Middle frontal gyrus (tissue), 1 donor: ENCODE measurements at regions not wholly inside any gene's neighbourhood (a gene's known extent, or its start where the extent isn't known, plus 50 kb on each side); places are given as distances from the start of the nearest gene placed in this dataset.
"Not testable (repeated sequence)": the region's sequence is repeated elsewhere in the genome, so short reads cannot be mapped to it uniquely, and the experiment has no call there.

ENCODE experiments used
- DNase-seq: peaks from one replicate; pipeline ENCODE4 v3.0.0-alpha.2; 2015; ENCODE audit warnings: low spot score; ENCODE audit errors: extremely low spot score

DNA sequence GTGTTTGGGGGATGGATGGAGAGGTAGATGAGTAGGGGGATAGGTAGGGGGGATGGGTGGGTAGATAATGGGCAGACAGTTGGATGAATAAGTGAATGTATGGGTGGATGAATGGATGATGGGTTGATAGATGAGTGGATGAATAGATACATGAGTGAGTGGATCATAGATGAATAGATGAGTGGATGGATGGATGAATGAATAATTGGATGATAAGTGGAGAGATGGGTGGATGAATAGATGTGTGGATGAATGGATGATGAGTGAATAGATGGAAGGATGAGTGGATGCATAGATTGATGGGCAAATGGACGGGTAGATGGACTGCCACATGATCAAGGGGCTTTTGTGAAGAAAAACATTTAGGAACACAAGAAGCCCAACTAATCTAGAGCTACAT, 133.3 kb upstream of the F3 start:
- no peak for DNase-seq

DNA sequence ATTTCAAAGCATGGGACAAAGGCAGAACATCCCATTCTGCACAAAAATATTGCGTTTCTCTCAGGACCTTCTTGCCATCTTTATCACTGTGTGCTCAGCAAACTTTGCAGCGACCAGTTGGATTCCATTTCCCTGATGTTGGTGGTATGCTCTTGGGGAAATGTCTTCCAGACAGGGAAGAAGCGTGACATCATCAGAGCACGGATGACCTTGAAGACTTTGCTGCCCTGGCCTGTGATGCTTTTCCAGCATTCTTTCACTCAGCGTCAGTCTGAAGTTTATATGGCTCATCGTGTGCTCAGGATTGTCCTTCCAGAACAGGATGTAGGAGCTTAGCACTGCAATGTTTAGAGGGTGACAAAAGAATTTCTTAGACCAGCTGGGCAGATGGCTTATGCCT, 131.4 kb upstream of the F3 start:
- no peak for DNase-seq

DNA sequence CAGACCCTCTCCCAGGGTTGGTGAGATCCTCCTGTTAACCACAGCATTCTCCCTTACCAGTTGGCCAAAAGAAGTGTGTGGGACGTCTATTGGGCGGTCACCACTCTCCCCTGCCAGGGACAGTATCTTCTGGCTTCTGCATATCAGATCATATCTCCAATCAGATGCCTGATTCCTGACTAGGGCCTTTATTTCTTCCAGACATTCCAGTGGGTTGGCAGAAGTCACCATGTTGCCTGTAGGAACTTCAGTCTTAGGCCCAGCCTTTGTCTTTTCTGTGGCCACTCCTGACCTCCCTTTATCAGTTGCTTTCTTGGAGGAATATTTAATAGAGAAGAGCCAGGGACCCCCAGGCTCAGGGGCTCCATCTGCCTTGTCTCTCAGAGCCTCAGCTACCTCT, 130.4 kb upstream of the F3 start:
- no peak for DNase-seq

DNA sequence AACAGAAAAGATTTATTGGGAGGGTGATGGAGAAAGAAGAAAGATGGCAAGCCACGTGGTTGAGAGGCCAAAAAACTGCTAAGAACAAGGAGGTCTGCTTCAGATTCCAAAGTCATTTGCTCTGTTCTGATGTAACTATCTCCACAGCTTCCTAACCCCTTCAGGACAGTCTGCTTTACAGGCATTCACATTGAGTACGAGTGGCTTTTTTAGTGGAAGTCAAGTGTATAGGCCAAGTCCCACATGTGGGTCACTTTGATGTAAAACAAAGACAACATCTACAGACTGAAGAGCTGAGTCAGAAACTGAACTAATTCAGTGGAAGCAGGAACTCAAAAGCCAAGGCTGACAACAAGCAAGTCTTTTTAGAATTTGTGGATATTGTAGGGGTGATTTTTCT, 128.7 kb upstream of the F3 start:
- no peak for DNase-seq

DNA sequence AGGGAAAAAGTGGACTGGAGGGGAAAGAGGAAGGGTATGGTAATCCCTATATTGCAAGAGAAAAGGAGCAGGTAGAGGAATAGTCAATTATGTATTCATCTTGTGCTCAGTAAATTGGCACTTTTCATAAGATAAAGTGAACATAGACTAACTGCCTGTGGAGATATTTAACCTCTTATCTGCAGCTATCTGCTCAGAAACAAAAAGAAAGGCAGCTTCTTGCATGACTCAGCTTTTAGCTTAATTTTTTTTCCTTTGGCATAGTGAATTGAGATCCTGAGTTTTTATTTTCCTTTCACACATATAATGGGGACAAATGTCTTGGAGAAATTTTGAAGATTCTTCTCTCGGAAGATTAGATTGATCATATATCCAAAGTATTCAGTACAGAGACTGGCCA, 127.6 kb upstream of the F3 start:
- no peak for DNase-seq

DNA sequence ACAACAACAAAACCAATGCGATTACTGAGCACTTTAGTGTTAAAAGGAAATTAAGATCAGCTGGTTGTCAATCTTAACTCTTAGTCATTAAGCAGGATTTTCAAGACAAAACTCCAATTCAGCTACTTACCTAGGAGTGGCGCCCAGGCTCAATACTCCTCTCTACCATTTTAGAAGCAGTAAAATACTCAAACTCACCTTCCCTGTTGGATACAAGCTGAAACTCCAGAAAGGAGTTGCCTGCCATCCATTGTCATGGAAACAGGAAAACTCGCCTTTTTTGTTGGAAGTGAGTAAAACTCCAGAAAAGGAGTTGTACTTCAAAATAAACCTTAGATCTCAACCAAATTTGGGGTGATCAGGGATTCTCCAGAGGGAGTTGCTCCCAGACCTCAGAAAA, 127.0 kb upstream of the F3 start:
- no peak for DNase-seq

DNA sequence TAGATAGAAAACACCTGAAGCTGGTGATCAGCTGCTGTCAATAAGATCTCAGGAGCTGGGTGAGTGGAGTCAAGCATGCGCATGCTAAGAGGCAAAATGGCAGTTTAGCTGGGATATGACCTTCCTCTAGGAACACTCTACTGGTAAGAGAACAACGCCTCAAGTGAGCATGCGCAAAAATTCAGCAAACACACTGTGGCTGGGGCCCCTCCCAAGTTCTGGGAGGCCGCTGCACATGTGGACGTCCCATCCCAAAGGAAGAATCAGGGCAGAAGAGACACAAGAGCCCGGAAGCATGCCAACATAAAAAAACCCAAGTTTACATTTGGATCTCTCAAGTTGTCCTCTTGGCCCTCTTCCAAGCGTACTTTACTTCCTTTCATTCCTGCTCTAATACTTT, 126.3 kb upstream of the F3 start:
- DNase-seq = no peak

DNA sequence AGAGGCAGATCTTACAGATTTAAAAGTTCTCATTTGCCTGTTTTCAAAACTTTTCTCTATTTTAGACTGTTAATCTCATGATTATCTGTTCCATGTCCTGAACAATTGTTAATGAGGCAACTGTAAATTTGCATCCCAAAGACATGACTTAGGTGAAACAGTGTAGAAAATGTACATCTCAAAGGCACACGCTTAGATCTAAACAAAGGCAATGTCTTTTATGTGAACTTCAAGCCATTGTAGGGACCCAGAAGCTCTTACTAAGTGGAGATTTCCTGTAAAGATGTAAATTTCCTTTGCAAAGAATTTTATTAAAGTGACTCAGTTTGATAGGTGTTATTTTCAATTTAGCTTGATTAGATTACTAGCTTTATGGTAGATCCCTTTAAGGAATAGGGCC, 125.2 kb upstream of the F3 start:
- DNase-seq = no peak

DNA sequence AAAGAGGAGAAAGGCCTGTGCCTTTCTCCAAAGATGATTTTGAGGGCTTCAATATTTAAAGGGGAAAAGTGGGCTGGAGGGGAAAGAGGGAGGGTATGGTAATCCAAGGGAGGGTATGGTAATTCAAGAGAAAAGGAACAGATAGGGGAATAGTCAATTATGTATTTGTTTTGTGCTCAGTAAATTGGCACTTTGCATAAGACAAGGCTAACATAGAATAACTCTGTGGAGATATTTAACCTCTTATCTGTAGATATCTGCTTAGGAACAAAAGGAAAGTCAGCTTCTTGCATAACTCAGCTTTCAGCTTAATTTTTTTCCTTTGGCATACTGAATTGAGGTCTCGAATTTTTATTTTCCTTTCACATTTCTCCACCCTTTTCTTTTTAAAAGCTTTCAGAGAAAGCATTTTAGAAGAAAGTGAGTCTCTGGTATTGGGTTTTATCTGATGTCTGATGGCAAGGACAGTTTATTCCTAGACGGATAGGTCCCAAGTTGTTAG, 119.9 kb upstream of the F3 start:
- DNase-seq = no peak

DNA sequence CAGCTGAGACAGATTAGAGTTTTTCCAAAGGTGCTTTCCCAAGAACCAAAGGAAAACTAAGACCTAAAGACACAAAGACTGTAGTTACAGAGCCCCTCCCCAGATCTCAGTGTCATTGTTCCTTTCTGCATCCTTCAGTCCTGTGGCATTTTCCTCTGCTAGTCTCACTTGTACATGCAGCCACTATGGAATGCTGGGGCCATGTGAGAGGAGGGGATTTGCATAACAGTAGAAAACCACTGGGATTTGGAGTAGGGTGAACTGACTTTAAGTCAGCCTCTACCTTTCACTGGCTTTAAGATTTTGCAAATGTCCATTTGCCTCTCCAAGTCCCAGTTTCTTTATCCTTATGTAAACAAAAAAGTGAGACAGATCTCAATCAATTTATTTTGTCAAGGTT, 119.4 kb upstream of the F3 start:
- no peak for DNase-seq

DNA sequence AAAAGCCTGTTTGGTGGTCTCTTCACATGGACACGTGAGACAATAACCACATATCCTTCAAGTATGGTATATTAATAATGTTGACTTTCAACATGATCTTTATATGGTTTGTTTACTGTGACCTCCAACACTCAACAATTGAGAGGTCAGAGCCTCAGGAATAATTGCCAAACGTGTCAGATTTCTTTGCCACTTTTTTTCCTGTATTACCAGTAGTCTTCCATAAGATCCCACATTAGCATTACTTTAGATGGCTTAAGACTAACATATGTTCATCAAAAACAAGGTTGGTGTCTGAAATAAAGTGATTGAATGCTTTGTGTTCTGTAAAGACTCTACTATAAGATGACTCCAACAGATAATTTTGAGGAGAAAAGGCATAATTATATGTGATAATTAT, 118.7 kb upstream of the F3 start:
- no peak for DNase-seq

DNA sequence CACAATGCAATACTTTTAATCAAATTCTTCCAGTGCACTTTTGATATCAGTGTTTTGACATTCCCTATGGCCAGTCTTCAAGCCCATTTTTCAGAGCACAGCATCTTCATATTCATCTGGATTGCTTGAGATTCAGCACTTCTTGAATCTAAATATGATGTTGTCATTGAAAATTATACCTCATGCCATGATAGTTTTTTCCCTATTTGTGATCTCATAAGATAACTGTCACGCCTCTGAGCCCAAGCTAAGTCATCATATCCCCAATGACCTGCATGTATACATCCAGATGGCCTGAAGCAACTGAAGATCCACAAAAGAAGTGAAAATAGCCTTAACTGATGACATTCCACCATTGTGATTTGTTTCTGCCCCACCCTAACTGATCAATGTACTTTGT, 117.6 kb upstream of the F3 start:
- not testable (repeated sequence) for DNase-seq

DNA sequence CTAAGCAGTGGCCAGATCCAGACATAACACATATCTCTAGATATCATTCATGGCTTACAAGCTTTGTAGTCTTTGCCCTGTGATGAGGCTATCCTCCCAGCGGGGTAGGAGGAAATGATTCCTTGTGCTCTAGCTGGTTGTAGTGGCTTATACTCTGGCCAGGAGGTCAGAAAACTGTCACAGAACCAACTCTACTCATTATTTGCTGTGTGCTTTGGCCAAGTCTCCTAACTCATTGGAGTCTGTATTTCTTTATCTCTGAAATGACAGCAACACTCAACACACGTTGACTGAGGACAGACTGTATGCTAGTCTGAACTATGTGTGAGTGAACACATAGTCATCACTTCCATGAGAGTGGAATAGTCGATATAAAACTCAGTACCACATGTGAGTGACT, 116.7 kb upstream of the F3 start:
- DNase-seq = no peak

DNA sequence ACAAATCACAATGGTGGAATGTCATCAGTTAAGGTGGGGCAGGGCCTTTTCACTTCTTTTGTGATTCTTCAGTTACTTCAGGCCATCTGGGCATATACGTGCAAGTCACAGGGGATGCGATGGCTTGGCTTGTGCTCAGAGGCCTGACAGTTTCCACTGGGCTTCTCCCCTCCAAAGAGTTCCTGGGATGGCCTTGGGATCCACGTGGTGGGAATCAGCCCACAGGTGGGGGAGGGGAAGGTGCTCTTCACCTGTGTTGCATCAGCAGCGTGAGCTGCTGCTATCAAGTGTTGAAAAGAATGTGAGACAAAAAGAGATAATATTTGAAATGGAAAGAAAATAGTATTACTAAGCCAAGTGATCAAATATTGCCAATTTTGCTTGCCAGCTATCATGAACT, 116.2 kb upstream of the F3 start:
- DNase-seq = not testable (repeated sequence)

DNA sequence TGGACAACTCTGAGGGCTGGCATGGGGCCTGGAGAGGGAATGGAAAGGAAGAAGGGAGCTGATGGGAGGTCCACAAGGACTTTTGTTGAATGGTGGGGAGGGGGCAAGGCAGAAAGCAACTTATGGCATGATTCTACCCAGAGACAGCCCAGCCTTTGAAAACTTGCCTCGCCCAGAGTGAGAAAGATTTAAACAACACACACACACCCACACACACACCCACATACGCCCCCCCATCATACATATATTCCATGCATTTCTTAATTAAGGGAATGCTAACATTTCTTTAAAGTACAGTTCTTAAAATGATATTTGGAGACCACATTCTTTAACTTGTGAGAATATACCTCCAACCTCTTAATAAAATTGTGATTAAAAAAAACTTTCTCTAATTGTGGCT, 115.4 kb upstream of the F3 start:
- no peak for DNase-seq

DNA sequence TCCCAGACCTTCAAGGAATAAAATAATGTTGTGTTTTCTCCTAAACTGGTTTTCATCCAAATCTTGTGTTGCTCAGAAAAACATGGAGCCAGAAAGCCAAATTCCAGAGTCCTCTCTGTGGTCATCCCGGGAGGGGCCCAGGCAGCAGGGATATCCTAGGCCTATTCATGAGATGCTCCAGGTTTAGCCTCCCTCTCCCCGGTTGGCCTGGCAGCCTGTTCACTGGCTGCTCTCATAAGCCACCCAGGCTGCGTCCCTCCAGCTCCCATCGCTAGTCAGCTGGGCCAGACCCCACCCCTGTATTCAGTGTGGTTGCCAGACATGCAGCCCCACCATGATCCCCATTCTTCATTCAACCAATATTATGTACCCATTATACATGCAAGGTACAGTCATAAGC, 113.4 kb upstream of the F3 start:
- DNase-seq = no peak

DNA sequence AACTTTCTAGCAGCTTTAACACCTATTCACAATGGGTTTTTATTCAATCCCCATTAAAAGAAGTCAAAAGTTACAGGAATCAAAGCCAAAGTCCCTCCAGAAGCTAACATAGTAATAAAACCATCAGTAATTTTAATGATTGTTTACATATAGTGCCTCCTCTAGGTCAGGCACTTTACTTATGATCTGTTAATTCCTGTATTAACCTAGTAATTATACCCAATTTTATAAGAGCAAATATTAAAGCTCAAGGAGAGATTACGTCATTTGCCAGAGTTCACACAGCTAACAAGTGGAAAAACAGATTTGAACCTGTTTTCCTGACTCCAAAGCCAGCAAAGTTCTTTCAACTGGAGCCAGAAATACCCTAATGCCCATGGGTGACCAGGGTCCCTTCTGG, 112.9 kb upstream of the F3 start:
- no peak for DNase-seq

DNA sequence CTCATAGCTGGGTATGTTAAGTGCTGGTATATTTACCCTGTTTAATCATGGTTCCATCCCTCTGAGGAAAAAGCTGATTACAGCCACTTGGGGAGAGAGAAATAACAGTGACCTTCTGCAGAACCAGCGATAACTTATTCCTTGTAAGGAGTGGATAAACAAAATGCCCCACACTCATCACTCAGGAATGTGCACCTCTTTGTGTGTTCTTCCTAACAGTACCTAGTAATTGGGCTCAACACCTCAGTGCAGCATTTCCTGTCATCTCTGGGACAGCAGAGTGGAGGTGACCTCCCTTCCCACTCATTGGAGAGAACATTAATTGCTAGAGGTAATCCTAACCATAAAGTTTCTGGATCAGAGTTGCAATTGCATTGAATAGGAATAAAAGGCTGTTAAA, 112.5 kb upstream of the F3 start:
- no peak for DNase-seq

DNA sequence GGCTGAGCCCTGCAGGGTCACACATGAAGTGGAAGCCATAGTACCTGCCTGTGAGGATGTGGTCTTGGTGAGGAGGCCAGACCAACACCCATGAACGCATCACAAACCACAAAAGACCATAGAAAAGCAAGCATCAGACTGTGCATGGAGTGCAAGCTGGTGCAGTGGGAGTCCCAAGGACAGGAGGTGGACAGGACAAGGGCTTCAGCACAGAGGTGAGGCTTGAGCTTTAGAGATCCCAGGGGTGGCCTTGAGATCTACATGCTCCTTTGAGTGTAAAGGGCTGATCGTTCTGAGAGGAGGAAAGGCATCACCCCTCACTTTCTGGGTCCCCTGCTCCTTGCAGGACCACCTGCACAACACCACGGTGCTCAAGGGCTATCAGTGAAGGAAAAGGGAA, 111.9 kb upstream of the F3 start:
- no peak for DNase-seq

DNA sequence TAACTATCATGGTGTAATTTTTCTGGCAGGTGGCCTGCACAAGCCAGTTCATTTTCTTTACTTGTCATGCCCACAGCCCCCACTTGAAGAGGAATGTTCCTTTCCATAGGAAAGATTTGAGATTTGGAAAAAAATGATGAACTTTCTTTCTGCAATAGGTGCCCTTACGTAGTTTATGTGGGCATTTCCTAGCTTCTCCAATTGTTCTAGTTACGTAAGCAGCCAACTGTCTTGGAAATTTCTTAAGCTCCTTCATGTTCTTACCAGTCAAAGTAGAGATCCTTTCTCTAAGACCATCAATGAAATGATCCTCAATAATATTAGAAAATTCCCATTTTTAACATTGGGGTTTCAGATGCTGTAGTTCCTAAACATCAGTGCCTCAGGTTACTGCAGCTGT, 109.5 kb upstream of the F3 start:
- DNase-seq = no peak

DNA sequence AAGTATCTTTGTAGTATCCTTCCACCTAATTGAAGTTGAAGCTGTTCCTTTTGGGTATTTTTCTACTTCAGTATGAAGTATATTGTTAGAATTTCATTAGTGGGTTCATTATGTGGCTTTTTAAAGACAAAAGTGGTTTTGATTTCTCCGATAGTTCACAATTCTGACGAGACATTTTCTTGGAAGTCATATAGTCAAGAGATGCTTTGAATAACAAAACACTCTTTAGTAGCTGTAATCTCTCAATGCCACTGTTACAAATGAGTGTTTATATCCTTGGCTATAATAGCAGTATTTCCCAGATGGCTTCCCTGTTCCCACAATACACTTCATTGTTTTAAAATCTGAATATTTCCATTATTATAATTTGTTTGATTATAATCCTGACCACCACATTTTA, 108.7 kb upstream of the F3 start:
- no peak for DNase-seq

DNA sequence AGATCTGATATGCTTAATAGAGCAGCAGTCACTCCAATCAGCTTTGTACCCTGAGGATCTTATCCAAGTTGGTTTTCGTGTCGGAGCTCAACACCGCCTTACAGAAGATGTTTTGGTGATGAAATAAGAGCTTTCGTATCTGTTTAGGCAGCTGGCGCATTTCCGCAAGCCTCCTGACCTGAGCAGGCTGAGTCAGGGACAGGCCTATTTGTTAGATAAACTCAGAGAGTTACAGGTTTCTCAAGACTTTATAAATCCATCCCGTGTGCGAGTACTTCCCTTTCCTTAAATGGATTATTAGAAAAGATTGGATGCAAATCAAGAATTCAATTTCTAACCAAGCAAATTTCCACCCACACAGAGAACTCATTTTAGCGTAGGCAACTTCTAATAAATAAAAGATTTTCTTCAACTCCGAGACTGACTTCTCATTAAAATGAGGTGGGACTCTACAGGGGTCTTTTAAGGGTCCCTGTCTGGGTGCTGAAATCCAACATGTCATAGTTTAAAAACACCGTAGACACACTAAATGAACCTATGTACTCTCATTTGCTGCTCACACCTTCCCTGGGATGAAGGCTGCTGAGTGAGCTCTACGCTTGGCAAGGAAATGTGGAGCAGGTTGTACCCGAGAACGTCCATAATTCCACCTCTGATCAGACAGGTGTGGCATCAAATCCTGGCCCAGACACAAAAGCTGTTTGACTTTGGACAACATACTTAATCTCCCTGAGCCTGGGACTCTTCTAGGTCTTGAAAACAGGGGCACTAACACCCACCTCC, 106.9 kb upstream of the F3 start:
- DNase-seq = no peak

DNA sequence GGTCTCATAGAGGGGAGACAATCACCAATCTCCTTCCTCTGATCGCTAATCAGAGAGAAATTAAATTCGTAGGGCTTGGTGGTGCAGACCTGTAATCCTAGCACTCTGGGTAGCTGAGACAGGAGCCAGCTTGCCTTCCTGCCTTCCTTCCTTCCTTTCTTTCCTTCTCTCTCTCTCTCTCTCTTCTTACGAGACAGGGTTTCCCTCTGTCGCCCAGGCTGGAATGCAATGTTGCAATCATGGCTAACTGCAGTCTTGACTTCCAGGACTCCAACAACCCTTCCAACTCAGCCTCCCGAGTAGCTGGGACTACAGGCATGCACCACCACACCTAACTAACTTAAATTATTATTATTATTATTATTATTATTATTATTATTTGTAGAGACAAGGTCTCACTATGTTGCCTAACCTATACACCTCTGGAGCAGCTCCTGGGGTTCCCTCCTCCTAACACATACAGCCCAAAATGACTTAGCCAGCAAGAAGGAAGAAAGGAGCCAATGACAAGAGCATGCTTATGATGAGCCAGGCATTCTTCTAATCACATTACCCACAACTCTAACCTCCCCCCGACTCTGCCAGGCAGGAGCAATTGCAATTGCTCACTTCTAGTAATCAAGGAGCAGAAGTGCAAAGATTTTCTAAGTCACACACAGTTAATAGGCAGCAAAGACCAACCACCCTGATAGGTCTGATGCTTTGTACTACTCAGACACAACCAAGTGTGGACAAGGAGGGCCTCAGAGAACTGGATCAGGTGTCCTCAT, 105.4 kb upstream of the F3 start:
- DNase-seq = no peak
